GM23338 (cell line): ENCODE measurements at regions not wholly inside any gene's neighbourhood (a gene's known extent, or its start where the extent isn't known, plus 50 kb on each side); places are given as distances from the start of the nearest gene placed in this dataset.

Experiments used
- ATAC-seq: fragments of 200-7000 bp; cut with Tn5 transposase; 3 replicates; pipeline ENCODE4 v1.9.1; 2020
- DNase-seq: peaks from one replicate; pipeline ENCODE4 v3.0.0-alpha.2; 2015; ENCODE audit warnings: low spot score
- H2AFZ ChIP-seq: fragments of 200-600 bp; sonication (generic); 2 replicates; pipeline ENCODE4 v1.8.0; 2016; ENCODE audit warnings: antibody characterized with exemption, mild to moderate bottlenecking, moderate library complexity
- H3F3A ChIP-seq: fragments of 200-600 bp; sonication (generic); replicated peaks from 2 replicates; pipeline ENCODE4 v1.8.0; 2017; ENCODE audit warnings: antibody characterized with exemption, mixed run types, low read depth
- H3K27ac ChIP-seq: fragments of 200-600 bp; sonication (generic); 2 replicates; pipeline ENCODE4 v1.6.1; 2016; ENCODE audit warnings: low read depth
- H3K27me3 ChIP-seq: fragments of 200-600 bp; sonication (generic); 2 replicates; pipeline ENCODE4 v1.8.0; 2016; ENCODE audit warnings: mild to moderate bottlenecking, mixed run types, moderate library complexity; ENCODE audit not compliant: insufficient read depth
- H3K36me3 ChIP-seq: fragments of 200-600 bp; sonication (generic); 2 replicates; pipeline ENCODE4 v1.8.0; 2016; ENCODE audit warnings: mild to moderate bottlenecking; ENCODE audit not compliant: insufficient read depth
- H3K4me1 ChIP-seq: fragments of 200-600 bp; sonication (generic); 2 replicates; pipeline ENCODE4 v1.8.0; 2016; ENCODE audit warnings: mild to moderate bottlenecking, moderate library complexity; ENCODE audit not compliant: insufficient read depth
- H3K4me2 ChIP-seq: fragments of 200-600 bp; sonication (generic); 2 replicates; pipeline ENCODE4 v1.7.1; 2017; ENCODE audit warnings: mixed run types
- H3K4me3 ChIP-seq: fragments of 200-600 bp; sonication (generic); 2 replicates; pipeline ENCODE4 v1.6.1; 2016; ENCODE audit warnings: mixed run types
- H3K79me2 ChIP-seq: fragments of 200-600 bp; sonication (generic); replicated peaks from 2 replicates; pipeline ENCODE4 v1.8.0; 2017; ENCODE audit warnings: mild to moderate bottlenecking; ENCODE audit not compliant: insufficient read depth
- H3K9me2 ChIP-seq: fragments of 200-600 bp; sonication (generic); 2 replicates; pipeline ENCODE4 v1.8.0; 2017; ENCODE audit not compliant: insufficient read depth
- H4K20me1 ChIP-seq: fragments of 200-600 bp; sonication (generic); replicated peaks from 2 replicates; pipeline ENCODE4 v1.8.0; 2017; ENCODE audit warnings: mild to moderate bottlenecking; ENCODE audit not compliant: insufficient read depth
- H3K27ac Mint-ChIP-seq: 2 replicates; pipeline ENCODE4 v1.8.0; 2020; ENCODE audit warnings: inconsistent platforms, mild to moderate bottlenecking, moderate library complexity, mixed read lengths
- H3K27me3 Mint-ChIP-seq: 3 replicates; pipeline ENCODE4 v1.8.0; 2022; ENCODE audit warnings: low read depth, mild to moderate bottlenecking, moderate library complexity, mixed read lengths, inconsistent platforms; ENCODE audit not compliant: insufficient read depth, poor library complexity
- H3K36me3 Mint-ChIP-seq: 3 replicates; pipeline ENCODE4 v1.8.0; 2021; ENCODE audit warnings: low read depth, mild to moderate bottlenecking, inconsistent platforms, moderate library complexity, mixed read lengths
- H3K4me1 Mint-ChIP-seq: 3 replicates; pipeline ENCODE4 v1.8.0; 2020; ENCODE audit warnings: mild to moderate bottlenecking, inconsistent platforms, mixed read lengths
- H3K4me3 Mint-ChIP-seq: 3 replicates; pipeline ENCODE4 v1.8.0; 2021; ENCODE audit warnings: moderate library complexity, mild to moderate bottlenecking, inconsistent platforms, mixed read lengths
- H3K9me3 Mint-ChIP-seq: 3 replicates; pipeline ENCODE4 v1.8.0; 2020; ENCODE audit warnings: moderate library complexity, mild to moderate bottlenecking, inconsistent platforms, mixed read lengths
- CREB1 ChIP-seq: fragments of 250-450 bp; sonication (Bioruptor Pico); IDR thresholded peaks from 2 replicates; pipeline ENCODE4 v1.5.0; 2020; ENCODE audit warnings: low read depth, mild to moderate bottlenecking, moderate library complexity
- CTCF ChIP-seq, 2 experiments: fragments of 200-600 bp in 1 of 2; sonication (generic) in 1 of 2; conservative IDR thresholded peaks; 2 replicates each; pipeline versions ENCODE4 v1.5.1 to v1.6.1; 2016 to 2017; ENCODE audit warnings: antibody characterized with exemption in 2 of 2, low read depth in 2 of 2, mild to moderate bottlenecking in 2 of 2, moderate library complexity in 1 of 2
- ETS1 ChIP-seq: IDR thresholded peaks from 2 replicates; pipeline ENCODE4 v1.6.1; 2016; ENCODE audit warnings: antibody characterized with exemption
- JUNB ChIP-seq: IDR thresholded peaks from one replicate; pipeline ENCODE4 v1.6.1; 2016; ENCODE audit warnings: antibody characterized with exemption; ENCODE audit not compliant: unreplicated experiment
- NANOG ChIP-seq: IDR thresholded peaks from 2 replicates; pipeline ENCODE4 v1.6.1; 2016; ENCODE audit warnings: antibody characterized with exemption, borderline replicate concordance
- POLR2AphosphoS5 ChIP-seq: IDR thresholded peaks from 2 replicates; pipeline ENCODE4 v1.6.1; 2016; ENCODE audit warnings: antibody characterized with exemption, low read depth
- REST ChIP-seq: IDR thresholded peaks from one replicate; pipeline ENCODE4 v1.6.1; 2018; ENCODE audit warnings: antibody characterized with exemption; ENCODE audit not compliant: unreplicated experiment
- STAT1 ChIP-seq: IDR thresholded peaks from one replicate; pipeline ENCODE4 v1.6.1; 2016; ENCODE audit warnings: antibody characterized with exemption; ENCODE audit not compliant: unreplicated experiment
- ZNF114 ChIP-seq: fragments of 250-450 bp; sonication (Bioruptor Pico); IDR thresholded peaks from 2 replicates; pipeline ENCODE4 v1.5.0; 2020; ENCODE audit warnings: mild to moderate bottlenecking, moderate library complexity
- ZNF331 ChIP-seq: fragments of 250-450 bp; sonication (Bioruptor Pico); IDR thresholded peaks from 2 replicates; pipeline ENCODE4 v1.5.0; 2020; ENCODE audit warnings: low read depth, mild to moderate bottlenecking, moderate library complexity
- ZNF462 ChIP-seq: fragments of 250-450 bp; sonication (Bioruptor Pico); IDR thresholded peaks from 2 replicates; pipeline ENCODE4 v1.5.0; 2020; ENCODE audit warnings: mild to moderate bottlenecking, moderate library complexity

GRCh38 chr20:12098421-12098820 is 180.7 kb downstream of the BTBD3 start:
- ATAC-seq: no peak
- no peak overlapping the region for H3K4me2 ChIP-seq
- H3K27me3 Mint-ChIP-seq: no peaks in the 10 kb centered on the region
- no peak overlapping the region for H3K27ac ChIP-seq
- no peak overlapping the region for H2AFZ ChIP-seq
- no peak overlapping the region for H3K4me3 ChIP-seq
- DNase-seq: no peak
- H3K27me3 ChIP-seq: no peaks in the 10 kb centered on the region
- no peaks in the 10 kb centered on the region for H3K4me1 Mint-ChIP-seq
- H3K4me1 ChIP-seq: no peaks in the 10 kb centered on the region
- no peaks in the 10 kb centered on the region for H3K79me2 ChIP-seq
- no peaks in the 10 kb centered on the region for H3K9me3 Mint-ChIP-seq
- H3K36me3 Mint-ChIP-seq: no peaks in the 10 kb centered on the region
- H4K20me1 ChIP-seq: no peaks in the 10 kb centered on the region
- TF ChIP-seq POLR2AphosphoS5 (no peak), ETS1 (no peak), NANOG (no peak), REST (no peak), JUNB (no peak), ZNF462 (no peak), ZNF114 (CRISPR knock-in tag) (no peak), CTCF (conservative IDR thresholded peaks at IDR 0.05; ENCODE audit: low read depth in 2 of 2) (no peak), CREB1 (CRISPR knock-in tag) (no peak), STAT1 (no peak), ZNF331 (CRISPR knock-in tag) (no peak)
- H3K9me2 ChIP-seq: peaks cover 8% of the 10 kb centered on the region; the same call in 1 of the 2 replicates
- H3K36me3 ChIP-seq: no peaks in the 10 kb centered on the region
- no peak overlapping the region for H3K4me3 Mint-ChIP-seq
- no peak overlapping the region for H3K27ac Mint-ChIP-seq
- no peaks in the 10 kb centered on the region for H3F3A ChIP-seq
